MM.1S (cell line): ENCODE measurements at regions not wholly inside any gene's neighbourhood (a gene's known extent, or its start where the extent isn't known, plus 50 kb on each side); places are given as distances from the start of the nearest gene placed in this dataset.

Experiments used
- DNase-seq: peaks from one replicate; pipeline ENCODE4 v3.0.0-alpha.2; 2015
- H2AFZ ChIP-seq: fragments of 300-600 bp; sonication (generic); 2 replicates; pipeline ENCODE4 v1.6.0; 2016; ENCODE audit warnings: antibody characterized with exemption, low read length
- H3F3A ChIP-seq: fragments of 300-600 bp; sonication (generic); 2 replicates; pipeline ENCODE4 v1.6.1; 2016; ENCODE audit warnings: mild to moderate bottlenecking, antibody characterized with exemption, low read length, moderate library complexity, mixed read lengths; ENCODE audit not compliant: insufficient read depth
- H3K27ac ChIP-seq: fragments of 300-600 bp; sonication (generic); 2 replicates; pipeline ENCODE4 v1.5.1; 2016; ENCODE audit warnings: mild to moderate bottlenecking, low read length
- H3K27me3 ChIP-seq: fragments of 300-600 bp; sonication (generic); replicated peaks from 2 replicates; pipeline ENCODE4 v1.6.0; 2016; ENCODE audit warnings: low read length; ENCODE audit not compliant: insufficient read depth
- H3K36me3 ChIP-seq: fragments of 300-600 bp; sonication (generic); replicated peaks from 2 replicates; pipeline ENCODE4 v1.6.1; 2016; ENCODE audit warnings: mild to moderate bottlenecking, low read length, mixed read lengths; ENCODE audit not compliant: insufficient read depth
- H3K4me1 ChIP-seq: fragments of 300-600 bp; sonication (generic); 2 replicates; pipeline ENCODE4 v1.6.1; 2016; ENCODE audit warnings: low read length, mixed read lengths
- H3K4me2 ChIP-seq: fragments of 300-600 bp; sonication (generic); 2 replicates; pipeline ENCODE4 v1.6.0; 2016; ENCODE audit warnings: low read depth, low read length
- H3K4me3 ChIP-seq: fragments of 300-600 bp; sonication (generic); 2 replicates; pipeline ENCODE4 v1.5.1; 2016; ENCODE audit warnings: low read length, mixed read lengths
- H3K79me2 ChIP-seq: fragments of 300-600 bp; sonication (generic); 2 replicates; pipeline ENCODE4 v1.6.1; 2016; ENCODE audit warnings: mixed run types, low read length, mixed read lengths
- H3K9ac ChIP-seq: fragments of 300-600 bp; sonication (generic); 2 replicates; pipeline ENCODE4 v1.6.1; 2016; ENCODE audit warnings: low read length, mixed read lengths
- H3K9me2 ChIP-seq: fragments of 300-600 bp; sonication (generic); replicated peaks from 2 replicates; pipeline ENCODE4 v1.6.1; 2016; ENCODE audit warnings: mild to moderate bottlenecking, low read length, mixed read lengths; ENCODE audit not compliant: insufficient read depth
- H3K9me3 ChIP-seq: fragments of 300-600 bp; sonication (generic); replicated peaks from 2 replicates; pipeline ENCODE4 v1.6.1; 2016; ENCODE audit warnings: mild to moderate bottlenecking, low read length, mixed read lengths; ENCODE audit not compliant: insufficient read depth
- H4K20me1 ChIP-seq: fragments of 300-600 bp; sonication (generic); 2 replicates; pipeline ENCODE4 v1.6.1; 2016; ENCODE audit warnings: mild to moderate bottlenecking, low read length, moderate library complexity, mixed read lengths; ENCODE audit not compliant: insufficient read depth
- CTCF ChIP-seq: fragments of 300-600 bp; sonication (generic); IDR thresholded peaks from 2 replicates; pipeline ENCODE4 v1.5.1; 2016; ENCODE audit warnings: antibody characterized with exemption, low read length, mixed read lengths
- EZH2 ChIP-seq: fragments of 300-600 bp; sonication (generic); optimal IDR thresholded peaks from 2 replicates; pipeline ENCODE3; 2017; ENCODE audit warnings: low read depth, mild to moderate bottlenecking, antibody characterized with exemption, low read length, mixed read lengths
- EZH2phosphoT487 ChIP-seq: fragments of 300-600 bp; sonication (generic); IDR thresholded peaks from 2 replicates; pipeline ENCODE4 v1.6.1; 2018; ENCODE audit warnings: antibody characterized with exemption, low read length

- no peak for TF ChIP-seq EZH2phosphoT487
- TF ChIP-seq EZH2: no peak
- no peak for TF ChIP-seq CTCF
- no peak for DNase-seq
- H3K27ac ChIP-seq: no peak overlapping the region
- no peak overlapping the region for H3K4me3 ChIP-seq
- H3K9me2 ChIP-seq: no peaks in the 10 kb centered on the region
- no peaks in the 10 kb centered on the region for H3K4me1 ChIP-seq
- no peak overlapping the region for H3K4me2 ChIP-seq
- H3K9me3 ChIP-seq: no peaks in the 10 kb centered on the region
- H4K20me1 ChIP-seq: no peaks in the 10 kb centered on the region
- no peak overlapping the region for H3K9ac ChIP-seq
- no peaks in the 10 kb centered on the region for H3F3A ChIP-seq
- H3K27me3 ChIP-seq: no peaks in the 10 kb centered on the region
- no peaks in the 10 kb centered on the region for H3K36me3 ChIP-seq
- no peak overlapping the region for H2AFZ ChIP-seq
- no peaks in the 10 kb centered on the region for H3K79me2 ChIP-seq
These were observed 100.9 kb downstream of the JCAD start for GRCh38 chr10:29958440-29958839.

GRCh38 chr10:29957907-29958331 is 101.5 kb downstream of the JCAD start:
- Histone ChIP-seq H3K36me3 (no peaks in the 10 kb centered on the region), H3K27ac (no peak overlapping the region), H3K9me3 (no peaks in the 10 kb centered on the region), H3K9ac (no peak overlapping the region), H3K4me1 (no peaks in the 10 kb centered on the region), H3K4me3 (no peak overlapping the region), H4K20me1 (no peaks in the 10 kb centered on the region), H3K79me2 (no peaks in the 10 kb centered on the region), H3K4me2 (no peak overlapping the region), H3K27me3 (no peaks in the 10 kb centered on the region), H2AFZ (no peak overlapping the region), H3K9me2 (no peaks in the 10 kb centered on the region), H3F3A (no peaks in the 10 kb centered on the region)
- DNase-seq: no peak
- TF ChIP-seq EZH2: no peak
- TF ChIP-seq EZH2phosphoT487: no peak
- no peak for TF ChIP-seq CTCF

GRCh38 chr10:29957236-29957635 is 102.2 kb downstream of the JCAD start:
- Histone ChIP-seq H3K27ac (no peak overlapping the region), H2AFZ (no peak overlapping the region), H3K9me3 (no peaks in the 10 kb centered on the region), H3K4me2 (no peak overlapping the region), H3F3A (no peaks in the 10 kb centered on the region), H3K27me3 (no peaks in the 10 kb centered on the region), H3K9ac (no peak overlapping the region), H3K36me3 (no peaks in the 10 kb centered on the region), H3K79me2 (no peaks in the 10 kb centered on the region), H3K4me1 (no peaks in the 10 kb centered on the region), H3K9me2 (no peaks in the 10 kb centered on the region), H3K4me3 (no peak overlapping the region), H4K20me1 (no peaks in the 10 kb centered on the region)
- DNase-seq: no peak
- TF ChIP-seq CTCF (no peak), EZH2 (no peak), EZH2phosphoT487 (no peak)
